WTC11 (cell line): ENCODE measurements at regions not wholly inside any gene's neighbourhood (a gene's known extent, or its start where the extent isn't known, plus 50 kb on each side); places are given as distances from the start of the nearest gene placed in this dataset.

Experiments
- ATAC-seq: fragments of 200-7000 bp; cut with Tn5 transposase; 2 replicates; pipeline ENCODE4 v1.10.0; 2021; ENCODE audit warnings: mild to moderate bottlenecking, moderate library complexity
- CTCF ChIA-PET: fragments of 300-600 bp; sonication (Branson Sonifier 250); formaldehyde crosslinking; loops from one replicate; lab custom pipeline; 2021; ENCODE audit warnings: antibody characterized with exemption; lab: Charles Lee
- POLR2A ChIA-PET: fragments of 350-600 bp; sonication (Branson Sonifier 250); formaldehyde crosslinking; loops from one replicate; lab custom pipeline; 2021; ENCODE audit warnings: antibody characterized with exemption; lab: Charles Lee
- DNase-seq: peaks from one replicate; pipeline ENCODE4 v3.0.0; 2021; ENCODE audit warnings: low spot score
- H3K27ac Mint-ChIP-seq: 2 replicates; pipeline ENCODE4 v1.8.0; 2021; ENCODE audit warnings: mixed read lengths
- H3K27me3 Mint-ChIP-seq: 2 replicates; pipeline ENCODE4 v1.8.0; 2021; ENCODE audit warnings: low read depth, mild to moderate bottlenecking, moderate library complexity, mixed read lengths
- H3K36me3 Mint-ChIP-seq: 2 replicates; pipeline ENCODE4 v1.8.0; 2021; ENCODE audit warnings: mixed read lengths
- H3K4me1 Mint-ChIP-seq: 2 replicates; pipeline ENCODE4 v1.8.0; 2022; ENCODE audit warnings: mixed read lengths
- H3K4me3 Mint-ChIP-seq: 2 replicates; pipeline ENCODE4 v1.8.0; 2021; ENCODE audit warnings: mild to moderate bottlenecking, moderate library complexity, mixed read lengths
- H3K9me3 Mint-ChIP-seq: 2 replicates; pipeline ENCODE4 v1.8.0; 2021; ENCODE audit warnings: mixed read lengths
- ARID4B ChIP-seq: sonication (generic); formaldehyde crosslinking; IDR thresholded peaks from 2 replicates; pipeline ENCODE4 v1.8.0; 2023; ENCODE audit warnings: missing genetic modification reagents, mild to moderate bottlenecking, borderline replicate concordance
- ATF1 ChIP-seq: sonication (generic); formaldehyde crosslinking; IDR thresholded peaks from 2 replicates; pipeline ENCODE4 v1.8.1; 2023; ENCODE audit warnings: mild to moderate bottlenecking, moderate library complexity, missing genetic modification reagents
- ATF6 ChIP-seq: sonication (generic); formaldehyde crosslinking; IDR thresholded peaks from 2 replicates; pipeline ENCODE4 v1.8.1; 2023; ENCODE audit warnings: mild to moderate bottlenecking, missing genetic modification reagents
- CREM ChIP-seq: sonication (generic); formaldehyde crosslinking; IDR thresholded peaks from 2 replicates; pipeline ENCODE4 v1.8.1; 2022; ENCODE audit warnings: mild to moderate bottlenecking, missing genetic modification reagents, moderate library complexity
- E2F1 ChIP-seq: sonication (generic); formaldehyde crosslinking; IDR thresholded peaks from 2 replicates; pipeline ENCODE4 v1.8.0; 2022; ENCODE audit warnings: mild to moderate bottlenecking, missing genetic modification reagents
- E2F4 ChIP-seq: sonication (generic); formaldehyde crosslinking; IDR thresholded peaks from 2 replicates; pipeline ENCODE4 v1.8.1; 2022; ENCODE audit warnings: low read depth, mild to moderate bottlenecking, moderate library complexity, missing genetic modification reagents, borderline replicate concordance
- FOXJ3 ChIP-seq: sonication (generic); formaldehyde crosslinking; IDR thresholded peaks from 2 replicates; pipeline ENCODE4 v1.9.0; 2021; ENCODE audit warnings: missing genetic modification reagents, mild to moderate bottlenecking, borderline replicate concordance
- FOXP1 ChIP-seq: sonication (generic); formaldehyde crosslinking; IDR thresholded peaks from 2 replicates; pipeline ENCODE4 v1.8.0; 2022; ENCODE audit warnings: missing genetic modification reagents, mild to moderate bottlenecking, moderate library complexity, borderline replicate concordance
- FOXP4 ChIP-seq: sonication (generic); formaldehyde crosslinking; IDR thresholded peaks from 2 replicates; pipeline ENCODE4 v1.8.0; 2022; ENCODE audit warnings: mild to moderate bottlenecking, missing genetic modification reagents
- HMGA2 ChIP-seq: fragments of 250-450 bp; sonication (Bioruptor Pico); IDR thresholded peaks from 2 replicates; pipeline ENCODE4 v1.4.0; 2021; ENCODE audit warnings: mild to moderate bottlenecking, moderate library complexity
- MLX ChIP-seq: sonication (generic); formaldehyde crosslinking; IDR thresholded peaks from 2 replicates; pipeline ENCODE4 v1.8.1; 2023; ENCODE audit warnings: mild to moderate bottlenecking, missing genetic modification reagents, moderate library complexity
- NFE2L1 ChIP-seq: sonication (generic); formaldehyde crosslinking; IDR thresholded peaks from 2 replicates; pipeline ENCODE4 v1.8.1; 2023; ENCODE audit warnings: missing genetic modification reagents
- NR1H2 ChIP-seq: sonication (generic); formaldehyde crosslinking; IDR thresholded peaks from 2 replicates; pipeline ENCODE4 v1.9.0; 2021; ENCODE audit warnings: mild to moderate bottlenecking, moderate library complexity, missing genetic modification reagents
- PRRX2 ChIP-seq: fragments of 250-450 bp; sonication (Bioruptor Pico); IDR thresholded peaks from 2 replicates; pipeline ENCODE4 v1.8.0; 2021; ENCODE audit warnings: mild to moderate bottlenecking
- SMAD4 ChIP-seq: sonication (generic); formaldehyde crosslinking; IDR thresholded peaks from 2 replicates; pipeline ENCODE4 v1.8.0; 2022; ENCODE audit warnings: mild to moderate bottlenecking, missing genetic modification reagents
- USF1 ChIP-seq: sonication (generic); formaldehyde crosslinking; IDR thresholded peaks from 2 replicates; pipeline ENCODE4 v1.8.0; 2022; ENCODE audit warnings: mild to moderate bottlenecking, missing genetic modification reagents
- ZMAT4 ChIP-seq: fragments of 250-450 bp; sonication (Bioruptor Pico); IDR thresholded peaks from 2 replicates; pipeline ENCODE4 v1.9.0; 2021; ENCODE audit warnings: mild to moderate bottlenecking
- ZNF138 ChIP-seq: sonication (generic); formaldehyde crosslinking; conservative IDR thresholded peaks from 2 replicates; pipeline ENCODE4 v1.8.1; 2022; ENCODE audit warnings: mild to moderate bottlenecking, moderate library complexity, missing genetic modification reagents
- ZNF219 ChIP-seq: sonication (generic); formaldehyde crosslinking; IDR thresholded peaks from 2 replicates; pipeline ENCODE4 v1.8.0; 2023; ENCODE audit warnings: missing genetic modification reagents, mild to moderate bottlenecking, borderline replicate concordance

- Mint-ChIP-seq H3K4me1 (peaks cover 5% of the 10 kb centered on the region), H3K27me3 (no peaks in the 10 kb centered on the region), H3K36me3 (no peaks in the 10 kb centered on the region), H3K4me3 (no peak overlapping the region), H3K27ac (no peak overlapping the region), H3K9me3 (no peaks in the 10 kb centered on the region)
- ChIA-PET CTCF (no interaction called here), POLR2A (no interaction called here)
- TF ChIP-seq ARID4B (CRISPR knock-in tag), result no peak
- TF ChIP-seq E2F4 (CRISPR knock-in tag), result no peak
- no peak for TF ChIP-seq FOXP4
- no peak for TF ChIP-seq CREM
- TF ChIP-seq FOXJ3 (CRISPR knock-in tag), result no peak
- no peak for DNase-seq
- no peak for ATAC-seq
These were observed 92.5 kb downstream of the GASK1B start for GRCh38 chr4:158080354-158080753.

- ChIA-PET POLR2A (no interaction called here), CTCF (no interaction called here)
- Mint-ChIP-seq H3K27ac (no peak overlapping the region), H3K9me3 (no peaks in the 10 kb centered on the region), H3K4me1 (peaks cover 5% of the 10 kb centered on the region), H3K27me3 (no peaks in the 10 kb centered on the region), H3K36me3 (no peaks in the 10 kb centered on the region), H3K4me3 (no peak overlapping the region)
- ATAC-seq (no peak), DNase-seq (no peak)
- TF ChIP-seq NFE2L1 (CRISPR knock-in tag) (no peak), ATF6 (CRISPR knock-in tag) (no peak), NR1H2 (CRISPR knock-in tag) (no peak), HMGA2 (CRISPR knock-in tag) (no peak), ZMAT4 (no peak), ZNF219 (no peak), SMAD4 (no peak), USF1 (no peak), PRRX2 (CRISPR knock-in tag) (no peak), ZNF138 (CRISPR knock-in tag) (no peak), FOXP4 (no peak), FOXP1 (CRISPR knock-in tag) (no peak), E2F1 (CRISPR knock-in tag) (no peak), MLX (CRISPR knock-in tag) (no peak), ATF1 (CRISPR knock-in tag) (no peak)
These were observed 93.2 kb downstream of the GASK1B start for GRCh38 chr4:158079661-158080060.
